ENCODE measurements at regions not wholly inside any gene's neighbourhood (a gene's known extent, or its start where the extent isn't known, plus 50 kb on each side); places are given as distances from the start of the nearest gene placed in this dataset.

GRCh38 chr21:26224366-26224765 lies 53.8 kb upstream of the APP start:
- TF ChIP-seq CTCF (IDR thresholded peaks at IDR 0.05 in 4 of 5, conservative IDR thresholded peaks at IDR 0.05 in 1 of 5) (no peak), POLR2A (IDR thresholded peaks at IDR 0.05) (no peak)
